ENCODE measurements at regions not wholly inside any gene's neighbourhood (a gene's known extent, or its start where the extent isn't known, plus 50 kb on each side); places are given as distances from the start of the nearest gene placed in this dataset.

GRCh38 chr18:57207124-57207916 is 60.4 kb downstream of the BOD1L2 start:
- whole genome bisulfite sequencing (ENCODE audit: insufficient coverage, low coverage, missing lambda C conversion rate) = 1% methylated on average over 5 of the region's 6 CpGs
- FAIRE-seq = no peak
- no peak for DNase-seq (ENCODE audit: extremely low read depth in 1 of 4, low spot score in 3 of 4)
- no peak for ATAC-seq
- H4K20me1 ChIP-seq (replicated peaks; ENCODE audit: control insufficient read depth, insufficient read depth, low read length) = no peaks in the 10 kb centered on the region
- no peak overlapping the region for H3K9ac ChIP-seq (ENCODE audit: insufficient read depth in 1 of 2, low read depth in 2 of 2, low read length in 2 of 2)
- no peak overlapping the region for H3K4me3 ChIP-seq
- BruUV-seq (replicated peaks) = no TSS peak
- H2AFZ ChIP-seq (ENCODE audit: low read depth, low read length) = no peak overlapping the region
- H3K4me2 ChIP-seq (ENCODE audit: insufficient read depth, low read length) = no peak overlapping the region
- no peak overlapping the region for H3K27ac ChIP-seq (ENCODE audit: extremely low read depth, low read depth, low read length)
- intact Hi-C loops (cut with micrococcal nuclease) (no loop called here), in situ Hi-C loops (cut with MboI) (no loop called here)
- H3K9me3 ChIP-seq (replicated peaks; ENCODE audit: control insufficient read depth, insufficient read depth, low read depth, low read length) = no peaks in the 10 kb centered on the region
- no peaks in the 10 kb centered on the region; a peak in 1 of 5 replicates for H3K4me1 ChIP-seq (replicated peaks in 1 of 2; ENCODE audit: control insufficient read depth in 2 of 2, insufficient read depth in 2 of 2, low read length in 2 of 2)
- no peak for TF ChIP-seq U2AF2 (optimal IDR thresholded peaks at IDR 0.05; ENCODE audit: low read depth, low read length)
- ChIA-PET CTCF (ENCODE audit: low intra/inter-chr PET ratio) (no interaction called here), POLR2A (no interaction called here)
- H3K79me2 ChIP-seq (ENCODE audit: control insufficient read depth, insufficient read depth, low read length) = no peaks in the 10 kb centered on the region
- H3K36me3 ChIP-seq (ENCODE audit: control insufficient read depth, insufficient read depth, low read length) = no peaks in the 10 kb centered on the region
- peaks cover 0 to 5% of the 10 kb centered on the region in 2 experiments; a peak in 1 of 5 replicates for H3K27me3 ChIP-seq (ENCODE audit: control insufficient read depth in 2 of 2, insufficient read depth in 2 of 2, low read length in 2 of 2)
- no peaks in the 10 kb centered on the region for H3K9me1 ChIP-seq (ENCODE audit: control insufficient read depth, insufficient read depth, low read length)

- Histone ChIP-seq H3K27ac (ENCODE audit: extremely low read depth, low read depth, low read length) (no peak overlapping the region), H3K4me3 (no peak overlapping the region), H3K9ac (ENCODE audit: insufficient read depth in 1 of 2, low read depth in 2 of 2, low read length in 2 of 2) (no peak overlapping the region), H3K4me2 (ENCODE audit: insufficient read depth, low read length) (no peak overlapping the region), H3K27me3 (ENCODE audit: control insufficient read depth in 2 of 2, insufficient read depth in 2 of 2, low read length in 2 of 2) (peaks cover 0 to 5% of the 10 kb centered on the region in 2 experiments; a peak in 1 of 5 replicates), H3K9me1 (ENCODE audit: control insufficient read depth, insufficient read depth, low read length) (no peaks in the 10 kb centered on the region), H3K4me1 (replicated peaks in 1 of 2; ENCODE audit: control insufficient read depth in 2 of 2, insufficient read depth in 2 of 2, low read length in 2 of 2) (no peaks in the 10 kb centered on the region; a peak in 1 of 5 replicates), H4K20me1 (replicated peaks; ENCODE audit: control insufficient read depth, insufficient read depth, low read length) (no peaks in the 10 kb centered on the region), H2AFZ (ENCODE audit: low read depth, low read length) (no peak overlapping the region), H3K79me2 (ENCODE audit: control insufficient read depth, insufficient read depth, low read length) (no peaks in the 10 kb centered on the region), H3K9me3 (replicated peaks; ENCODE audit: control insufficient read depth, insufficient read depth, low read depth, low read length) (no peaks in the 10 kb centered on the region), H3K36me3 (ENCODE audit: control insufficient read depth, insufficient read depth, low read length) (no peaks in the 10 kb centered on the region)
- BruUV-seq (replicated peaks) = no TSS peak
- ATAC-seq (no peak), FAIRE-seq (no peak), DNase-seq (ENCODE audit: extremely low read depth in 1 of 4, low spot score in 3 of 4) (no peak)
- ChIA-PET POLR2A (no interaction called here), CTCF (ENCODE audit: low intra/inter-chr PET ratio) (no interaction called here)
- WGBS (ENCODE audit: insufficient coverage, low coverage, missing lambda C conversion rate) = 0% methylated on average over 7 of the region's 7 CpGs
- intact Hi-C loops (cut with micrococcal nuclease) = no loop called here
- TF ChIP-seq PURB (CRISPR knock-in tag; IDR thresholded peaks at IDR 0.05; ENCODE audit: low read depth) (no peak), ZNF232 (CRISPR knock-in tag; IDR thresholded peaks at IDR 0.05) (no peak), SAFB (IDR thresholded peaks at IDR 0.05; ENCODE audit: borderline replicate concordance, low read depth, low read length) (no peak), GTF2E2 (tag; IDR thresholded peaks at IDR 0.05) (no peak), SIN3A (IDR thresholded peaks at IDR 0.05; ENCODE audit: borderline replicate concordance in 2 of 2, control insufficient read depth in 1 of 2, low read depth in 2 of 2, low read length in 2 of 2) (no peak), ELF1 (tag; IDR thresholded peaks at IDR 0.05) (no peak), BCOR (IDR thresholded peaks at IDR 0.05) (no peak), ZNF12 (CRISPR knock-in tag; IDR thresholded peaks at IDR 0.05) (no peak)
- TF ChIP-seq, protein P1, sequence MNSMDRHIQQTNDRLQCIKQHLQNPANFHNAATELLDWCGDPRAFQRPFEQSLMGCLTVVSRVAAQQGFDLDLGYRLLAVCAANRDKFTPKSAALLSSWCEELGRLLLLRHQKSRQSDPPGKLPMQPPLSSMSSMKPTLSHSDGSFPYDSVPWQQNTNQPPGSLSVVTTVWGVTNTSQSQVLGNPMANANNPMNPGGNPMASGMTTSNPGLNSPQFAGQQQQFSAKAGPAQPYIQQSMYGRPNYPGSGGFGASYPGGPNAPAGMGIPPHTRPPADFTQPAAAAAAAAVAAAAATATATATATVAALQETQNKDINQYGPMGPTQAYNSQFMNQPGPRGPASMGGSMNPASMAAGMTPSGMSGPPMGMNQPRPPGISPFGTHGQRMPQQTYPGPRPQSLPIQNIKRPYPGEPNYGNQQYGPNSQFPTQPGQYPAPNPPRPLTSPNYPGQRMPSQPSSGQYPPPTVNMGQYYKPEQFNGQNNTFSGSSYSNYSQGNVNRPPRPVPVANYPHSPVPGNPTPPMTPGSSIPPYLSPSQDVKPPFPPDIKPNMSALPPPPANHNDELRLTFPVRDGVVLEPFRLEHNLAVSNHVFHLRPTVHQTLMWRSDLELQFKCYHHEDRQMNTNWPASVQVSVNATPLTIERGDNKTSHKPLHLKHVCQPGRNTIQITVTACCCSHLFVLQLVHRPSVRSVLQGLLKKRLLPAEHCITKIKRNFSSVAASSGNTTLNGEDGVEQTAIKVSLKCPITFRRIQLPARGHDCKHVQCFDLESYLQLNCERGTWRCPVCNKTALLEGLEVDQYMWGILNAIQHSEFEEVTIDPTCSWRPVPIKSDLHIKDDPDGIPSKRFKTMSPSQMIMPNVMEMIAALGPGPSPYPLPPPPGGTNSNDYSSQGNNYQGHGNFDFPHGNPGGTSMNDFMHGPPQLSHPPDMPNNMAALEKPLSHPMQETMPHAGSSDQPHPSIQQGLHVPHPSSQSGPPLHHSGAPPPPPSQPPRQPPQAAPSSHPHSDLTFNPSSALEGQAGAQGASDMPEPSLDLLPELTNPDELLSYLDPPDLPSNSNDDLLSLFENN (IDR thresholded peaks at IDR 0.05; ENCODE audit: low read depth in 2 of 2, low read length in 2 of 2) = no peak
- in situ Hi-C loops (cut with MboI) = no loop called here
These were observed 61.2 kb downstream of the BOD1L2 start for GRCh38 chr18:57208047-57208446.
